ENCODE measurements at regions not wholly inside any gene's neighbourhood (a gene's known extent, or its start where the extent isn't known, plus 50 kb on each side); places are given as distances from the start of the nearest gene placed in this dataset.
"Not testable (repeated sequence)": the region's sequence is repeated elsewhere in the genome, so short reads cannot be mapped to it uniquely, and the experiment has no call there.

GRCh38 chr9:106020186-106020585 is 325.8 kb downstream of the TMEM38B start:
- no peak for TF ChIP-seq CTCF (IDR thresholded peaks at IDR 0.05; ENCODE audit: low read depth, low read length)
- no peak overlapping the region for H3K4me3 ChIP-seq (ENCODE audit: low read depth, low read length)

GRCh38 chr9:106023455-106023854 is 329.1 kb downstream of the TMEM38B start:
- no peak overlapping the region for H3K4me3 ChIP-seq (ENCODE audit: low read depth, low read length)
- TF ChIP-seq CTCF (IDR thresholded peaks at IDR 0.05; ENCODE audit: low read depth, low read length): no peak

GRCh38 chr9:106025453-106025852 is 331.1 kb downstream of the TMEM38B start:
- no peak for TF ChIP-seq CTCF (IDR thresholded peaks at IDR 0.05; ENCODE audit: low read depth, low read length)

GRCh38 chr9:106030146-106030545 is 335.8 kb downstream of the TMEM38B start:
- H3K4me3 ChIP-seq (ENCODE audit: low read depth, low read length): not testable (repeated sequence)

More at GRCh38 chr9:106025453-106025852, 331.1 kb downstream of the TMEM38B start:
- no peak overlapping the region for H3K4me3 ChIP-seq (ENCODE audit: low read depth, low read length)

GRCh38 chr9:106032978-106033377 is 338.6 kb downstream of the TMEM38B start:
- TF ChIP-seq CTCF (IDR thresholded peaks at IDR 0.05; ENCODE audit: low read depth, low read length): no peak
- H3K4me3 ChIP-seq (ENCODE audit: low read depth, low read length): no peak overlapping the region

- no peak for TF ChIP-seq CTCF (IDR thresholded peaks at IDR 0.05; ENCODE audit: low read depth, low read length)
These were observed 341.5 kb downstream of the TMEM38B start for GRCh38 chr9:106035806-106036205.

GRCh38 chr9:106038266-106039001 is 344.1 kb downstream of the TMEM38B start:
- H3K4me3 ChIP-seq (ENCODE audit: low read depth, low read length): no peak overlapping the region
- no peak for TF ChIP-seq CTCF (IDR thresholded peaks at IDR 0.05; ENCODE audit: low read depth, low read length)

More at GRCh38 chr9:106035806-106036205, 341.5 kb downstream of the TMEM38B start:
- H3K4me3 ChIP-seq (ENCODE audit: low read depth, low read length): no peak overlapping the region

All from WI38 (cell line).